ENCODE measurements at regions not wholly inside any gene's neighbourhood (a gene's known extent, or its start where the extent isn't known, plus 50 kb on each side); places are given as distances from the start of the nearest gene placed in this dataset.

DNA sequence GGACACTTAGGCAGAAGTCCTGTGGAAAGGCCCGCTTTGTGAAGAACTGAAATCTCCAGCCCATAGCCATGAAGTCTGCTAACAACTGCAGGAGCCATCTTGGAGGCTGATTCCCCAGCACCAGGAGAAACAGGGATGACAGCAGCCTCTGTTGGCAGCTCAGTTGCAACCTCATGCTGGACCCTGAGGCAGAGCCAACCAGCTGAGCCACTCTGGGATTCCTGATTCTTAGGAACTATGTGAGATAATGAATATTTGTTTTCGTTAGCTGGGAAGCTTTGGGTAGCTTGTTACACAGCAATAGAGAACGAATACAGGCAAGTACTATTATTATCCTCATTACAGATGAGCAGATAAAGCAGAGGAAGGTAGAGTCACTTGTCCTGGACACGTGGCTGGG, 210.5 kb upstream of the ANKH start:
- no peak for DNase-seq

DNA sequence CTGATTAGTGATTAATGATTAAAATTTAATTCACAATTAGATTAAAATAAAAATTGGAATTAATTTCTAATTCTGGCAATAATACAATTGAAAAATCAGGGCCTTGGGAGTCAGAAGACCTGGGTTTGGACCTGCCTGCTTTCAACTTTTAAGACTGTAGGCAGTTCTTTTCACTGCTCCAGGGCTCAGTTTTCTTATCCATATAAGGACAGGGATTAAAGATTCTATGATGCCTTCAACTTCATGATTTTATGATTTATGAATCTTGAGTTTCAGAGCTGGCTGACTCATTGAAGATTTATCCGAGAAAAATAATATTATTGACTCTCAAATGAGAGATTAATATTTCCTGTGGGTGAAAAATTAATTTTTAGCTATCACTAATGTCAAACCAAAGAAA, 208.6 kb upstream of the ANKH start:
- DNase-seq: no peak

DNA sequence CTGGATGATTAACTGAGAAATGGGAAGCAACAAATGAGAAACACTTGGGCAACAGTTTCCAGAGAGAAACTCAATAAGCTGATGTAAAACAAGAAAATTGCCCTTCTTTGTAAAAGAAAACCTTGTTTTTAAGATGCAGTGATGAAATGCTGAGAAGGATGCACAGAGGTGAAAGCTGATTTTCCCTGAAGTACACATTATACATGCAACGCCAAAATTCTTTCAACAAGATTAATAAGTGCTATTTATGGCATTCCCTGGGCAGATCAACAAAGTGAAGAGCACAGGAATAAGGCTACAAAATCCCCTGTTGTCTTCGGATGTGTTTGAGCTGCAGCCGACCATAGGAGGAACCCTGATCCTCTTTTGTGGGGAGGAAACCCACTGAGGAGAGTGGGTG, 208.0 kb upstream of the ANKH start:
- DNase-seq: no peak

DNA sequence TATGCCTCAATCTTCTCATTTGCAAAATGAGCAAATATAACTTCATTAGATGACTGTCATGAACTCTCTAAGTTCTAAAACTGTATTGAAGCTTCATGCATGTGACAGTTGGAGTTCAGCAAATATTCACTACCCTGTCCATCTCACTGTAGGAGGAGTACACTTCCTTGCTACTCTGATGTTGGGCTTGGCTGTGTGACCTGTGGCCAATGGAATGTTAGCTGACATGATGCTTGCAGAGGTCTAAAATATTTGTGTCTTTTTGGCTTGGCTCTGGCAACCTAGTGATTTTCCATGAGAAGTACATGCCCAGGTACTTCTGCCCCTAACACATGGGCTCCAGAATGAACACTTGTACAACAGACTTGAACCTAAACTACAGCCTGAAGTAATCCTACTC, 203.1 kb upstream of the ANKH start:
- DNase-seq: no peak

DNA sequence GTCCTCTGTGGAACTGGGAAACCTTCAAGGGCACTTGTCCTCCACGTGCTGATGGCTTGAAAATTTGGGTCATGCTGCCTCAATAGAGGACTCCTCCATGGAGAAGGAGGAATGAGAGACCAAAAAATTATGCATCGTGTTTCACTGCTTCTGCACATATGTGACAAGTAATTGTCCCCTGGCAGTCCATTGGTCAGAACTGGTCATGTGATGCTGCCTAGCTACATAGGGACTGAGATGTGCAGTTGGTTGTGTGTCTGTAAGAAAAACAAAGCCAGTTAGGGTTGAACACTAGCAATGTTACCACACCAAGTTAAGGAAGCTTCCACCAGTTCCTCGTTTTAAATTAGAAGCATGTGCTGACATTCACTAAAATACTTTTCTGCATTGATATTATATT, 201.9 kb upstream of the ANKH start:
- no peak for DNase-seq

DNA sequence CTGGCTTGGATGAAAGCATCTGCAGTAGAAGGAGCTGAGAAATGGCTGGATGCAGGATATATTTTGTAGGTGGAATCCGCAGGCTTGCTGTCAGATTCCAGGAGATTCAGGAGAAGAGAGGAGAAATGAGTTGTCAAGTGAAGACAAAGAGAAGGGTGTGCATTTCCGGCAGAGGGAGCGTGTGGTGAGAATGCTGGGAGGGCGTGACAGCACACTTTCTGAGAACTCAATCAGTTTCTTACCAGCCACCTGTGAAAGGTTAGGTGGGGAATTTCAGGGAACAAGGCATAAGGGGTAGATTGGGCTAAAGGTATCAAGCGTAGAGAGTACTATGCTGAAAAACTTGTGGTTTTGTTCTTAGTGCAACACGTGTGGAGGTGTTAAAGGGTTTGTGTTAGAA, 199.3 kb upstream of the ANKH start:
- no peak for DNase-seq

DNA sequence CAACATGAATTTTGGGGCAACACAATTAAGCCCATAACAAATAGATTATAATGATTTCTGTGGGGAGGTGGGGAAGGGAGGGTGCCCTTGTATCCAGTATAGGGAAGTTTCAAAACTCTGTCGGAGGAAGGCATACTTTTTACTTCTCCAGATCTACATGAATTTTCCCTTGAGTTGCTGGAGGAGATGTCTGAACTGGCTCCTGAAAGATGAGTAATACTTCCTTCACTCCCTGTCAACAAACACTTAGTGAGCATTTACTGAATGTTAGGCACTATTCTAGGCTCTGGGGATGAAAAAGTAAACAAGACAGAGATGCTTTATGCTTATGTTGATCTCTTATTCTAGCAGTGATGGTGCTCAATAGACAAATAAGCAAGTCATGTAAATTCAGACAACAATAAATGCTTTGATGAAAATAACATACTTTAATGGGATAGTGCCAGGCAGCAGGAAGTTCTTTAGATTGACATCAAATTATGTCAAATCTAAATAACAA, 197.9 kb upstream of the ANKH start:
- DNase-seq: no peak

DNA sequence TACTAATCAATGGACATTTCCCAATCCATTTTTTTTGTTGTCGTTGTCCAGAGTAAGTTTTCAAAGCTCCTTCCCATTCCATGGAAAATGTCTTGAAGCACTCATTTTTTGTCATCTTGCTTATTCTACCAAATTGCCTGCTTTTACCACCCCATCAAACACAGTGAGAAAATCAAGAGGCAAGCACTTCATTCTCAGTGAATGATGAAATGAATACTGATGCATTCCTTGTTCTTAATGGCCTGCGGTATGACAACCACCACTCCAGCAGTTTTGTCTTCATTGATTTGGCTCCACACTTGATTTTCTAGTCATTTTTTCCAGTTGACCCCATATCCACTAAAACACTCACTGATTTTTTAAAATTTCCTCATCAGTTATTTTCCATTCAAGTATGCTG, 193.5 kb upstream of the ANKH start:
- DNase-seq: no peak

DNA sequence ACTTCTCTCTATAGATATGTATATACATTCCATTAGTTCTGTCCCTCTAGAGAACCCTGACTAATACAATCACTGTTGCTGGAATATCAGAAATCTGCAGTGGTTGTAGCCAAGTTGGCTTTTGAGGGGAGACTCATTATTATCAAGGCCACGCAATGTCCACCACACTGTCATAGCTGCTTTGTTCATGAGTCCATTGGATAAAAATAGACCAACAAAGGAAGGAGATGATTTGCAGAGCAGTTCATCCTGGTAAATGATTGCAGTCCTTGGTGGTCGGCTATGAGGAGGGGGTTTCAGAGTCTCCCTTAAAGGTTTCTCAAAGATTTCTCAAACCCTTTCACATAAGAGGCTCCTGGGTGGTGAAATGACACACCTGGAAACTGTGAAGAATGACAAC, 192.8 kb upstream of the ANKH start:
- DNase-seq: no peak

DNA sequence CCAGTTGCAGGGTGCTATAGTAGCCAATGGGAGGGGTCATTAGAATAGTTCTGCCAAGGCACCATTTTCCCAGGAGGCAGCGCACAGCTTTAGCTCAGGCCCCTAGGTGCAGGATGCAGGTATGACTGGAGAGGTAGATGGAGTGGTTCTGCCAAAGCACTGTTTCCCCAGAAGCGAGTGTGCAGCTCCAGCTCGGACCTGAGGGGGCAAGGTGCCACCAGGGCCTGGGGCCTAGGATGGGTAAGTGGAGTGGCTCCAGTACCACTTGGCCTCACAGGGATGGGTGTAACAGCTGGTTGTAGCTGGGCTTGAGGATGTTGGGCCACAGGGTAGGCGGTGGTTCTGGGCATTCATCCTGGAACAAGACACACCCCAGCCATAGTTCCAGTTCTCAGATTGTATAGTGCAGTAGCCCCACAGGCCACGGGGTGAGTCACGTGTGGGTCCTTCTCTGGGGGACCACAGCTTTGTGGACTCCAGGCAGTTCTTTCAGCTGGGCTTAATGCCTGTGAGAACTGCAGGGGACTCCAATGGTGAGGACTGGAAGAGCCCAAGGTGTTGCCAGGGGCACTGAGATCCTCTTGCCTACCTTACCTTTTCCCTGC, 185.5 kb upstream of the ANKH start:
- DNase-seq: no peak

DNA sequence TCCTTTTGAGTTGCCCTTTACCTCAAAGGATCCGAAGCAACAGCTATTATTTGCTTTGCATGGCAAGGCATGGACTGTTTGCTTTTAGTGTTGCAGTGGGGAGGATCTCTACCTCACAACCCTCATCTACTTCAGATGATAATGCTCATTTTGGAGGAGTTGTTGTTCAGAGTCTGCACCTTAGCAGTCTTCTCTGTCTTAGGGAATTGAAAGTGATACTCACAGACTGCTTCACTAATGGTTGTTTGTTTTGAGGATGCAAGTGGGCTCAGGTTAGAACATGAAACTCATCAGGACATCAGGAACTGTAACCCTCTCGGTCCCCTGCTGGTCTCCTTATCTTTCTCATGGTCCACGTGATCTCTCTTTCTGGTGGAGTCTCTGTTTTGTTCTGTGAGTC, 172.9 kb upstream of the ANKH start:
- no peak for DNase-seq

GRCh38 chr5:15037247-15037908, 165.8 kb upstream of the ANKH start:
- no peak for DNase-seq

GRCh38 chr5:15034379-15034778, 162.8 kb upstream of the ANKH start:
- no peak for DNase-seq

DNA sequence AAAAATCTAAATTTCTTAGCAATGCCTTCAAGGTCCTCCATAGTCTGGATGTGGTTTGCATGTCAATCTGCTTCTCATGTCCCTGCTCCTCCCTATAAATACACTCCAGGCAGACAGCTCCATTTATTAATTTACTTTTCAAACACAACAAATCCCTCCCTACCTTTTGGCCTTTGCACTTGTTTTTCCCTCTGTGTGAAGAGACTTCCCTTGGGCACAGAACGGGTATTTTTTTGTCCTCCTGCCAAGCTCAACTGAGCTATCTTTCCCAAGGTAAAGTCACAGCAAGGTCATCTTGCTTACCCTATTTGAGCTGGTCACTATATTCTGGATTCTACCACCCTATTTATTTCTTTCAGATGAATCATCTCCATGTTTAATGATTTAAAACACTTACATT, 159.6 kb upstream of the ANKH start:
- DNase-seq: no peak

DNA sequence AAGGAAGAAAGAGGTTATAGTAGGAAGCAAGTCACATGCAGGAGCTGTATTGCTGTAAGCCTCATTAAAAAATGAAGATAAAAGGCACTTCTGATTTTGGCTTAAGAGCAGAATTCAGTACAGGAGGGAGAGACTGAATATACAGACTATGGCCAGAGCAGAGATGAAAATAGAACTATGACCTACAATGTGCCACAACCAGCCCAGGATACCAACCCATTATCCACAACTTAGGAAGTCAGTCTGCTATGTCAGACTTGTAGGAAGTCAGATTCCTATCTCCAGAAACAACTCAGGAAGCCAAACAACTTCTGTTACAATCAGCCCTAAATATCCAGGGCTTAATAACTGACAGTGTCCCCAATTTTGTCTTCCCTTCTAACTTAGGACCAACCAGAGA, 156.2 kb upstream of the ANKH start:
- no peak for DNase-seq

DNA sequence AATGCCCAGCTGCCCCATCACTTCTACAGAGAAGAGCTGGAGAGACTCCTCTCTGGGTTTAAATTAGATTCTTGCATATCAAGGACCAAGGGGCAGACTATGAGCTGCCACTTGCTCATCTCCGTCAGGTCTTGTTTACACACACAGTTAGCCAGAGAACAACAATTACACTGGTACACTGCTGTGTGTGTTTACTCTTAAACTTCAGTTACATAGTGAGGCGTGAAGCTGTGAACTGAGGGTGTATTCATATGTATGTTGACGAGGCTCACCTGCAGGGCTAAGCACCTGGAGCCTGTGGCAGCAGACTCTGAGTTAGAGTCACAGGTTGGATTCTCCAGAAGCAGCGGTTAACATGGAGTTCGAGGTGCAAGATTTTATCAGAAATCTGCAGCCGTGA, 155.4 kb upstream of the ANKH start:
- DNase-seq: no peak

GRCh38 chr5:15026011-15026893, 154.7 kb upstream of the ANKH start:
- no peak for DNase-seq

DNA sequence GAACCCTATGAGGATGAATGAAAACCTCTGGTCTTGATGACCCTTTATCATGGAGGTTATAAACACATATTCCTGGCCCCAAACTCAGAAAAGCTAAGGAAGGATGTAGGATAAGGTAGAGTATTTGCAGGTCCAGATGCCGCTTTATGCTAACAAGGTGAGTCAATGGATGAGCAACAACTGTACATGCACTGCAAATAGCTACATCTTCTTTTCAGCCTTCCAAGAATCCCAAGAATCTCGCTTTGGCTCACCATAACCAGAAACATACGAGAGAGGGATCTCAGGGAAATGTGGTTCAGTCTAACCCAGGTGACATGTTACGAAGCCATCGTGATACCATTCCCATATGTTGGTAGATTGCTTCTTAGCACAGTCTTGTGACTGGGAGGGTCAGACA, 152.3 kb upstream of the ANKH start:
- DNase-seq: no peak

DNA sequence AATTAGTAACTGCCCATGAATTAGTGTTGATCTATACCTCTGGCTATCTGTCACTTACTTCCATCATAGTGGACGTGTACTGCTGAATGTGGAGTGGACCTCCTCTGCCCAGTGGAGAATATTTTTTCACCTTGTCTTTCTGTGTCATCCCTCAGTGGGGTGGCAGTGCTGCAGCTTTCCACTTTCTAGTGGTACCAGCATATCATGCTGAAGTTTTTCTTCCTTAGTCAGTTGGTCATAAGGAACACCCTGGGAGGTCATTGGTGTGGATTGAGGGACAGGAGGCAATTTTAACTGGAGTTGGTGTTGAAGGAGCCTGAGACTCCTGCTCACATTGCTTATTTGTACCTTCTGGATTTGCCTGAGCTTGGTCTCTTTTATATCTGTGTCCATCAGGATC, 151.7 kb upstream of the ANKH start:
- no peak for DNase-seq

DNA sequence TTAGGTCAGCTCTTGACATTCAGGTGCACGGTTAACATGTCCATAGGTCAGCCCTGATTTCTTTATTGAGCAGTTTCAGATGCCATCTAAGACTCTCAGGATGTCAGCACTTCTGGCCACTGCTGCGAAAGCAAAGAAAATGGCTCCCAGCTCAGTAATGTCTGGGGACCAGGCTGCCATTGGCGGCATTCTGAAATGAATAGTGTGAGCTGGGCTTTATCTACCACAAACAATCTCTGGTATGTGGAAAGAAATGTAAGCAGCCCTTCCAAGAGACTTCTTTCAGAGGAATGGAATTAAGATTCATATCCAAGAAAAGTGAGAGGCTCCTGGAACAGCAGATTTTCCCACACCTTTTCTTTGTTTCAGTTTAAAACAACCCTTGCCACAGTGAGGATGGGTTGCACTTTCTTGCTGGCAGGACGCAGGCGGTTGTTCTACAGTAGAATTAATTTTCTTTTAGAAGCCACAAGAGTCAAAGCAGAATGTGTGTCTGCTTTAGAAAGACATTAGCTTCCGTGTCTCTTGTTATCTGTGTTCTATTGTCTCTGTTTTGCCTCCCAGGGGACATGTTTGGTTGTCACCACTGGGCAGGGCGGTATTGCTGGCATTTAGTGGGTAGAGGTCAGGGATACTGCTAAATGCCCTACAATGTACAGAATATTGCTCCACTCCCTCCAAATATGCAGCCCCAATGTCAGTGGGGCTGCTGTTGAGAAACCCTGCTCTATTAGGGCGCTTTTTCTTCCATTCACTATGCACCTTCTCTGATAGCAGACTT, 149.9 kb upstream of the ANKH start:
- no peak for DNase-seq

- no peak for DNase-seq
Measured at GRCh38 chr5:15020736-15021135, 149.2 kb upstream of the ANKH start.

- DNase-seq: no peak
Measured at GRCh38 chr5:15014809-15015208, 143.2 kb upstream of the ANKH start.
